GM23338 (cell line): ENCODE measurements at regions not wholly inside any gene's neighbourhood (a gene's known extent, or its start where the extent isn't known, plus 50 kb on each side); places are given as distances from the start of the nearest gene placed in this dataset.

Source experiments
- CTCF ChIP-seq, 2 experiments: fragments of 200-600 bp in 1 of 2; sonication (generic) in 1 of 2; conservative IDR thresholded peaks; 2 replicates each; pipeline versions ENCODE4 v1.5.1 to v1.6.1; 2016 to 2017; ENCODE audit warnings: antibody characterized with exemption in 2 of 2, low read depth in 2 of 2, mild to moderate bottlenecking in 2 of 2, moderate library complexity in 1 of 2
- EZH2 ChIP-seq: fragments of 200-600 bp; sonication (generic); IDR thresholded peaks from one replicate; pipeline ENCODE4 v1.8.0; 2017; ENCODE audit warnings: antibody characterized with exemption, mild to moderate bottlenecking, low read depth; ENCODE audit not compliant: unreplicated experiment
- EZH2phosphoT487 ChIP-seq: fragments of 200-600 bp; sonication (generic); IDR thresholded peaks from one replicate; pipeline ENCODE4 v1.8.1; 2018; ENCODE audit warnings: antibody characterized with exemption; ENCODE audit not compliant: unreplicated experiment
- NANOG ChIP-seq: IDR thresholded peaks from 2 replicates; pipeline ENCODE4 v1.6.1; 2016; ENCODE audit warnings: antibody characterized with exemption, borderline replicate concordance
- POLR2AphosphoS5 ChIP-seq: IDR thresholded peaks from 2 replicates; pipeline ENCODE4 v1.6.1; 2016; ENCODE audit warnings: antibody characterized with exemption, low read depth
- REST ChIP-seq: IDR thresholded peaks from one replicate; pipeline ENCODE4 v1.6.1; 2018; ENCODE audit warnings: antibody characterized with exemption; ENCODE audit not compliant: unreplicated experiment
- ZNF462 ChIP-seq: fragments of 250-450 bp; sonication (Bioruptor Pico); IDR thresholded peaks from 2 replicates; pipeline ENCODE4 v1.5.0; 2020; ENCODE audit warnings: mild to moderate bottlenecking, moderate library complexity

- TF ChIP-seq EZH2phosphoT487 (no peak), CTCF (conservative IDR thresholded peaks at IDR 0.05; ENCODE audit: low read depth in 2 of 2) (no peak), EZH2 (no peak), POLR2AphosphoS5 (no peak), NANOG (no peak), REST (no peak), ZNF462 (CRISPR knock-in tag) (no peak)
Measured at GRCh38 chr3:166303681-166304080, 466.5 kb upstream of the BCHE start.
